Activated CD8-positive, alpha-beta T cell treated with anti-CD3 and anti-CD28 coated beads for 36 hours (primary cell): ENCODE measurements at regions not wholly inside any gene's neighbourhood (a gene's known extent, or its start where the extent isn't known, plus 50 kb on each side); places are given as distances from the start of the nearest gene placed in this dataset.

ENCODE experiments used
- ATAC-seq: fragments of 200-7000 bp; cut with Tn5 transposase; one replicate; pipeline ENCODE4 v1.10.0; 2021; ENCODE audit warnings: mild to moderate bottlenecking, moderate library complexity
- CTCF ChIA-PET: fragments of 350-600 bp; sonication (Branson Sonifier 250); formaldehyde crosslinking; loops from one replicate; lab custom pipeline; 2021; ENCODE audit warnings: antibody characterized with exemption; lab: Charles Lee
- POLR2A ChIA-PET: fragments of 350-600 bp; sonication (Branson Sonifier 250); formaldehyde crosslinking; loops from one replicate; lab custom pipeline; 2021; ENCODE audit warnings: antibody characterized with exemption; lab: Charles Lee
- DNase-seq: peaks from one replicate; pipeline ENCODE4 v3.0.0-alpha.2; 2020
- H3K27ac Mint-ChIP-seq: one replicate; pipeline ENCODE4 v1.8.0; 2021; ENCODE audit warnings: mild to moderate bottlenecking, mixed read lengths
- H3K27me3 Mint-ChIP-seq: one replicate; pipeline ENCODE4 v1.8.0; 2021; ENCODE audit warnings: mixed read lengths
- H3K36me3 Mint-ChIP-seq: one replicate; pipeline ENCODE4 v1.8.0; 2021; ENCODE audit warnings: low read depth, mixed read lengths
- H3K4me1 Mint-ChIP-seq: one replicate; pipeline ENCODE4 v1.8.0; 2021; ENCODE audit warnings: low read depth, mixed read lengths
- H3K4me3 Mint-ChIP-seq: one replicate; pipeline ENCODE4 v1.8.0; 2021; ENCODE audit warnings: mild to moderate bottlenecking, moderate library complexity, mixed read lengths
- H3K9me3 Mint-ChIP-seq: one replicate; pipeline ENCODE4 v1.8.0; 2021; ENCODE audit warnings: mixed read lengths
- intact Hi-C: fragments of 100-400 bp; cut with micrococcal nuclease; formaldehyde crosslinking; loops from one replicate; pipeline ENCODE4 v1.10.0; 2022
- TF ChIP-seq, protein P1 (sequence below): fragments of 200-600 bp; IDR thresholded peaks from one replicate; pipeline ENCODE4 v1.8.0; 2022; ENCODE audit warnings: antibody characterized with exemption, mild to moderate bottlenecking

DNA sequence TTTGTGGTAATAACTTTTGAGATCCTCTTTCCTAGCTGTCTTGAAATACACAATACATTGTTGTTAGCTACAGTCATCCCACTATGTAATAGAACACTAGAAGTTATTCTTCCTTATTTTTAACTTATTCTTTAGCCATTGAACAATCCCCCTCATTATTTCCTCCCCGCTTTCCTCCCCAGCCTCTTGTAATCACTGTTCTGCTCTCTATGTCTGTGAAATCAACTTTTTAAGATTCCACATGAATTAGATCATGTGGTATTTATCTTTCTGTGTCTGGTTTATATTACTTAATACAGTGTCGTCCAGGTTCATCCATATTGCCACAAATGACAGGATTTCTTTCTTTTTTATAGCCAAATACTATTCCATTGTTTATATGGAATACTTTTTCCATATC lies 72.9 kb downstream of the SLC10A2 start:
- no peak for ATAC-seq
- TF ChIP-seq, protein P1, sequence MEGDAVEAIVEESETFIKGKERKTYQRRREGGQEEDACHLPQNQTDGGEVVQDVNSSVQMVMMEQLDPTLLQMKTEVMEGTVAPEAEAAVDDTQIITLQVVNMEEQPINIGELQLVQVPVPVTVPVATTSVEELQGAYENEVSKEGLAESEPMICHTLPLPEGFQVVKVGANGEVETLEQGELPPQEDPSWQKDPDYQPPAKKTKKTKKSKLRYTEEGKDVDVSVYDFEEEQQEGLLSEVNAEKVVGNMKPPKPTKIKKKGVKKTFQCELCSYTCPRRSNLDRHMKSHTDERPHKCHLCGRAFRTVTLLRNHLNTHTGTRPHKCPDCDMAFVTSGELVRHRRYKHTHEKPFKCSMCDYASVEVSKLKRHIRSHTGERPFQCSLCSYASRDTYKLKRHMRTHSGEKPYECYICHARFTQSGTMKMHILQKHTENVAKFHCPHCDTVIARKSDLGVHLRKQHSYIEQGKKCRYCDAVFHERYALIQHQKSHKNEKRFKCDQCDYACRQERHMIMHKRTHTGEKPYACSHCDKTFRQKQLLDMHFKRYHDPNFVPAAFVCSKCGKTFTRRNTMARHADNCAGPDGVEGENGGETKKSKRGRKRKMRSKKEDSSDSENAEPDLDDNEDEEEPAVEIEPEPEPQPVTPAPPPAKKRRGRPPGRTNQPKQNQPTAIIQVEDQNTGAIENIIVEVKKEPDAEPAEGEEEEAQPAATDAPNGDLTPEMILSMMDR = no peak
- H3K36me3 Mint-ChIP-seq = no peaks in the 10 kb centered on the region
- CTCF ChIA-PET = no interaction called here
- POLR2A ChIA-PET = no interaction called here
- intact Hi-C loops = no loop called here
- no peak overlapping the region for H3K27ac Mint-ChIP-seq
- H3K27me3 Mint-ChIP-seq = no peaks in the 10 kb centered on the region
- no peak for DNase-seq
- H3K9me3 Mint-ChIP-seq = peaks cover 4% of the 10 kb centered on the region
- H3K4me1 Mint-ChIP-seq = no peaks in the 10 kb centered on the region
- H3K4me3 Mint-ChIP-seq = no peak overlapping the region

DNA sequence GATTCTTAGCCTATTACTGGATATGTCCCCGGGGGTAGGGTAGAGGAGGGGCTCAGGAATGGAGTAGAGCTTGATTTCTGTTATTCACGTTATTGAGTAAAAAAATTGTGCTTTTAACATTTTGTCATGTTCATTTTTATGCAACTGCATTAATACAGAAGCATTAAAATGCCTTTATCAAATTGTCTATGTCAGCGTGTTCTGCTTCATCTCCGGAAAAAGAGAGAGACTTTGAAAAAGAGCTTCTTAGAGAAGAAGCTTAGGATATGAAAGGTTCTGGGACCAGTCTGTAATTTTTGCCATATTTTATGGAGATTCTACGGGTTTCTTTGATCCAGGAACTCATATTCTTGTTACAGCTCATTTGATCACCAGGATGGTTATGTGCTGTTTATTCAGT lies 82.0 kb downstream of the SLC10A2 start:
- peaks cover 15% of the 10 kb centered on the region for H3K9me3 Mint-ChIP-seq
- H3K27ac Mint-ChIP-seq = no peak overlapping the region
- no peaks in the 10 kb centered on the region for H3K36me3 Mint-ChIP-seq
- no peak for DNase-seq
- ChIA-PET POLR2A (no interaction called here), CTCF (no interaction called here)
- no peaks in the 10 kb centered on the region for H3K4me1 Mint-ChIP-seq
- TF ChIP-seq, protein P1 = no peak
- intact Hi-C loops = no loop called here
- no peak overlapping the region for H3K4me3 Mint-ChIP-seq
- H3K27me3 Mint-ChIP-seq = no peaks in the 10 kb centered on the region
- no peak for ATAC-seq

DNA sequence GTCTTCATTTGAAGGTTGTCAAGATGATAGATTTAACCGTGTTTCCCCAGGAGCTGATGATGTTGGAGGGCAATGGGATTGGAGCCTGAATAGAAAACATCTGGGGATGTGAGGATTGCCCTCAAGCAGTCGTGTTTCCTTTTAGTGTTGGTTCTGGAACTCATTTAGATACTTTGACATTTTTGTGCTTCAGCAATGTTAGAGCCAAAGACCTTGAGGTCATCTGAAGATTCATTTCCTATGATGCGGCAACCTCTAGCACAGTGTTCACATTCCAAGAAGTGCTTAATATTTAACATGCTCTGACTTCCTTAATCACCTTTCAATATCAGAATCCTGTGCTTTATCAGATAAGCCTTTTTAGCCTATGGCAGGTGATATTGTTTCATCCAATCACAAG lies 82.7 kb downstream of the SLC10A2 start:
- Mint-ChIP-seq H3K27me3 (no peaks in the 10 kb centered on the region), H3K4me3 (no peak overlapping the region), H3K27ac (no peak overlapping the region), H3K9me3 (peaks cover 12% of the 10 kb centered on the region), H3K36me3 (no peaks in the 10 kb centered on the region), H3K4me1 (no peaks in the 10 kb centered on the region)
- ATAC-seq (no peak), DNase-seq (no peak)
- ChIA-PET CTCF (no interaction called here), POLR2A (no interaction called here)
- TF ChIP-seq, protein P1 = no peak
- intact Hi-C loops = no loop called here

DNA sequence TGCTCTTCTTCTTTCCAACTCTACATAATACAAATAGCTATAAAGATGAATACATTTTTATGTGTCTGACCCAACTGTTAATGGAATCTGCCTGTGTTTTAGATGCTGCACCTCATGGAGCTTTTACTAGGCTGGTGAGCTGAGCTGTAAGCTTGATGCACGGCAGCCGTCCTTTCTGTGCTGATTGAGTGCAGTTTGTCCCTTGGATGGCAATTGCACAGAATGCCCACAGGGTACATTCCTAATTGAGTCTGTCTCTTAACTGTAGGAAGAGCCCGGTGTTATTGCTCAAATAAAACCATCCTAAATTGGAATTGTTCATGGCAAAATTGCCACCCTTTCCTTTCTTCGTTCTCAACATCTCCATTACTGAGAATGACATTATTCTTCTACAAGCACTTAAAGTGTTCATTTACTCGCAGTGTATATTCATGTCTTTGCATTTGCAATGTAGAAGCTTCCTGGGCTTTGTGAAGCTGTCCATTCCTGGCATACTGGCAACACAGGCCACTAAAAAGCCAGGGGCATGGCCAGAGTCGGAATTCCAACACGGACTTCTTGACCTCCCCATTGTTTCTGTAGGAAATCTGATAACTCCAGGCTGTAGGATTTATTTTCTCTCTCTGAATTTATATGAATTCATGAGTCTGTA lies 85.8 kb downstream of the SLC10A2 start:
- ChIA-PET CTCF (no interaction called here), POLR2A (no interaction called here)
- ATAC-seq = no peak
- Mint-ChIP-seq H3K9me3 (no peaks in the 10 kb centered on the region), H3K4me3 (no peak overlapping the region), H3K27ac (no peak overlapping the region), H3K4me1 (no peaks in the 10 kb centered on the region), H3K36me3 (no peaks in the 10 kb centered on the region), H3K27me3 (no peaks in the 10 kb centered on the region)
- intact Hi-C loops = no loop called here
- TF ChIP-seq, protein P1 = no peak
- DNase-seq = no peak

DNA sequence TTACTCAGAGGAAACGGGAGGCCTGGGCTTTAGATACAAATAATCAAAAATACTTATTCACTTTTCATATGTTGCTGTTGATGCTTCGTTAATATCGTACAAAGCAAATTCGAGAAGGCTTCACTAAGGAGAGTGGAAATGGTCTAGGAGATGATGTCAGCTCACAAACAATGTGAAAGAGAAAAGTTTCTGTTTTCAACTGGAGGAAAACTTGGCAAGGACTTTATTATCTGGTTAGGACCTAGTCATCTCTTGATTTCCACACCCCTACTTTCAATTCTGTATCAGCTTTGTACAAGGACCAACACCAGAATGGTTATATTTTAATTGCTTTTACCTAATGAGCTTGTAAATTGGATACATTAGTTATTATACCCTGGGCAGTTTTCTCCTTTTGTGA lies 88.0 kb downstream of the SLC10A2 start:
- no peaks in the 10 kb centered on the region for H3K9me3 Mint-ChIP-seq
- ATAC-seq (no peak), DNase-seq (no peak)
- H3K4me1 Mint-ChIP-seq = no peaks in the 10 kb centered on the region
- H3K4me3 Mint-ChIP-seq = no peak overlapping the region
- H3K27me3 Mint-ChIP-seq = peaks cover 3% of the 10 kb centered on the region
- no peaks in the 10 kb centered on the region for H3K36me3 Mint-ChIP-seq
- ChIA-PET POLR2A (no interaction called here), CTCF (no interaction called here)
- TF ChIP-seq, protein P1 = no peak
- intact Hi-C loops = no loop called here
- no peak overlapping the region for H3K27ac Mint-ChIP-seq
